NCI-H1105 treated with DMSO at 0.1 percent for 48 hours (cell line): ENCODE measurements at regions not wholly inside any gene's neighbourhood (a gene's known extent, or its start where the extent isn't known, plus 50 kb on each side); places are given as distances from the start of the nearest gene placed in this dataset.
"Not testable (repeated sequence)": the region's sequence is repeated elsewhere in the genome, so short reads cannot be mapped to it uniquely, and the experiment has no call there.

Experiments used
- DNase-seq: peaks from one replicate; lab custom pipeline; 2025; lab: John Stamatoyannopoulos, UW

DNA sequence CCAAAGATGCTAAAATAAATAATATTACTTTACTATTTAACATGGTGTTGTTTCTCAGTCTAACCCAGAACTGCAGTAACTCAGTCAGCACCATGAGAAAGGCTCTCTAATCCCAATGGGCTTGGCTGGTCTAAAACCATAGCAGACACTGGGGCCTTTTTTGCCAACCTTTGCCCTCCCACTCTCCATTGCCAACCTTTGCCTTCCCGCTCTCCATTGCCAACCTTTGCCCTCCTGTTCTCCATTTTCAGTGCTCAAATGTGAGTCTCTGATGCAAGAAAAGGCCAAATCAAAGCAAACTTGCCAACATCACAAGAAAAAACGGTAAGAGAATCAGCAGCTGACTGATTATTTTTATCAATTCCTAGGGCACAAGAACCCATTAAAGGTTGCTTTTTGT lies 1681.2 kb downstream of the SLITRK5 start:
- no peak for DNase-seq

DNA sequence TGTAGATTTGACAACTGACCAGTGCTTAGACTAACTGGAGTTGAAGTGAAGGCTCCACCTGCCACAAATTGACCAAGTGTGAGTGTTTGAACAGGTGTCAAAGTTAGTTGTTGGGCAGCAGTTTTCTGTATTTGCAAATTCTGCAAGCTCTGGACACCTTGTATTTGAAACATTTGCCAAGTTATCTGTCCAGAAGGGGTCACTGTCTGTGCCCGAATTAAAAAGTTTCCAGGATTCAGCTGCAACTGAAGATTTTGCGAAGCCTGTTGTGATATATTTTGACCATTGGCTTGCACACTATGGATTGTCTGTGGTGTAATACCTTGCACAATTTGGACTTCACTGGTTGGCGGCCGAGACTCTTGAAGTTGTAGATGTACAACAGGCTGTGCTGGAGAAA lies 1690.7 kb downstream of the SLITRK5 start:
- no peak for DNase-seq

- DNase-seq, result no peak
These were observed 1692.0 kb downstream of the SLITRK5 start for GRCh38 chr13:89363144-89363543.

DNA sequence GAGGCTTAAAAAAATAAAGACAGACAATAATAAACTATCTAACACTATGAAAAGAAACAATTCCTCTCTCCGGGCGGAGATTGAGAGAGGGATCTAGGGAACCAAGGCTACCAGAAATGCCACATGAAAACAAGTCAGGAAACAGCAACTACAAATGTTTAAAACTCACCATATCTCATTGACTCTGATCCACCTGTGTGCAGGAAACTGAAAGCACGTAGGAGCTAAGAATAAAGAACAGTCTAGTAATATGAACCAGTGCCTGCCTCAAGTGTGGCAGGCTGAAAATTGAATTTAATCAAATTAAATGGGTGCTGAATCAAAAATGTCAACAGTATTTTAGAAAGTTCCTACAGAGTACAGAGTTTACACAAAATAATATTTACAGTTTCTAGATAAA lies 1701.0 kb downstream of the SLITRK5 start:
- no peak for DNase-seq

DNA sequence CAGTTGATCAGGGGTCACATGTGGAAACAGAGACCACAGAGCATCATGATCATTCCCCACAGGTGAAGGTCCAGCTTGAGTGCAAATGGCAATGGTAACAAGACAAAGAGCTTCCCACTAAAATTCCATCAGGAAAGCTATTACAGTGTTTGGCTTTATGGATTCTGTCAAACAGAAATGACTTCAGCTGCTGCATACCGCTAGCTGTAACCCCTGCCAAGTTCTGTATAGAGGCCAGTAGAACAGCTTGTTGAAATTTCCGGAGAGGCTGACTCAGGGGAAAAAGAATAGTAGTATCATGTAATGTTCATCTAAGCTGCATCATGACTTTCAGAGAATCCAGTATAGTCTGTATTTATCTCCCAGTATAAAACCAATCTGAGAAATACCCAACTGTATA lies 1704.7 kb downstream of the SLITRK5 start:
- DNase-seq, result no peak

GRCh38 chr13:89380101-89380500 lies 1708.9 kb downstream of the SLITRK5 start:
- peak; percentile 13 for DNase-seq

DNA sequence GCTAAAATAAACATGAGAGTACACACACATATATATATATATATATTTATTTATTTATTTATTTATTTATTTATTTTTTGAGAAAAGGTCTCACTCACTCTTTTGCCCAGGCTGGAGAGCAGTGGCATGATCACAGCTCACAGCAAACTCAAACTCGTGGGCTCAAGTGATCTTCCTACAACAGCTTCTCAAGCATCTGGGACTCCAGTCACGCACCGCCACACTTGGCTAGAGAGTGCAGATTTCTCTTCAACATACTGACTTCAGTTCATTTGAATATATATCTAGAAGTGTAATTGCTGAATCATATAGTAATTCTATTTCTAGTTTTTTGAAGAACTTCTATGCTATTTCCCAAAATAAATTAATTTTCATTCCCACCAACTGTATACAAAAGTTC lies 1711.8 kb downstream of the SLITRK5 start:
- DNase-seq, result no peak

DNA sequence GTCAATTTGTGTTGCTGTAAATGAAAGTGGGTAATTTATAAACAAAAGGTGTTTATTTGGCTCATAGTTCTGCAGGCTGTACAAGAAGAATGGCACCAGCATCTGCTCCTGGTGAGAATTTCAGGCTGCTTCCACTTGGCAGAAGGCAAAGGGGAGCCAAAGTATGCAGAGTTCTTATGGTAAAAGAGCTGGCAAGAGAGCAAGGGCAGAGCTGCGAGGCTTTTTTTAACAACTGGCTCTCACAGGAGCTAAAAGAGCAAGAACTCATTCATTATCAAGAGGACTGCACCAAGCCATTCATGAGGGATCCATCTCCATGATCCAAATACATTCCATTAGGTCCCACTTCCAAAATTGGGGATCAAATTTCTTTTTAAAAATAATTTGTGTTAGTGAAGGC lies 1712.7 kb downstream of the SLITRK5 start:
- no peak for DNase-seq

DNA sequence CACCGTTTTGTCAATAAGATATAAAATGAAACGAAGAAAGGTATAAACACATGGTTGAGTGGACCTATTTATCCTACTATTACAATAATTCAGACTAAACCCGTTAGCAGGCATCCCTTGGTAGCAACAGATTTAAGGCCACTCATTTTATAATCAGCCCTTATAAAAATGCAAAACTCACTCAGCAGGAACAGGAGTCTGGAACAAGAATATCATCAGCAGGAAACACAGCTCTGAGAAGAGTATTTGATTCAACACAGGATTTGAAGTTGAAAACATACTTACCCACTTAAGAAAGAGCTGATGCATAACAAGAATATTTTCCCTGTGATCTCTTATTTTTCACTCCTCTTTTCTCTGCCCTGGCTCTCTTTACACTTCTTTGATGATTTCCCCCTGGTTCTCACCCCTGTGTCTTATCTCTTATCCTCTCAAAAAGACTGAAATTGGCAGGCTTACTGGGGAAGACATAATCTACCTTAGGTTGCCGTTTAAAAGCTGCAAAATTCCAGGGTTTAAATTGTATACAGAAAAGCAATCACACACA lies 1722.7 kb downstream of the SLITRK5 start:
- DNase-seq, result no peak

DNA sequence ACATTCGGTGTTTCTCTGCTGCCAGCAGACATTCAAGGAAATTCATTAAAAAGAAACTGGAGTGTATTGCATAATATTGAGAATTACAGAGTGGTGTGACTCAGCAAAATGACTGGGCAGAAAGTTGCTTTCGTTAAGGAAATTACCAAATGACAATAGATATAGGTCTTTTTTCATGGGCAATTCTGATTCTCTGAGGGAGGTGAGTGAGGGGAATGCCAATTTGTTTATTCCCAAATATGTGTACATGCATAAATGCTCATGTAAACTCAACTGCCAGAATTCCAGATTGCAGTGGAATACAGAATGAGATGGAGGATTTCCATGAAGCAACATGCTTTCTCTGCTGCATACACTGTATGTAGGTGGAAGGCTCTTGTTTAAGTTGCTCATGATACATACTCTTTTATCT lies 1730.1 kb downstream of the SLITRK5 start:
- no peak for DNase-seq

GRCh38 chr13:89402211-89402610 lies 1731.0 kb downstream of the SLITRK5 start:
- DNase-seq, result no peak

DNA sequence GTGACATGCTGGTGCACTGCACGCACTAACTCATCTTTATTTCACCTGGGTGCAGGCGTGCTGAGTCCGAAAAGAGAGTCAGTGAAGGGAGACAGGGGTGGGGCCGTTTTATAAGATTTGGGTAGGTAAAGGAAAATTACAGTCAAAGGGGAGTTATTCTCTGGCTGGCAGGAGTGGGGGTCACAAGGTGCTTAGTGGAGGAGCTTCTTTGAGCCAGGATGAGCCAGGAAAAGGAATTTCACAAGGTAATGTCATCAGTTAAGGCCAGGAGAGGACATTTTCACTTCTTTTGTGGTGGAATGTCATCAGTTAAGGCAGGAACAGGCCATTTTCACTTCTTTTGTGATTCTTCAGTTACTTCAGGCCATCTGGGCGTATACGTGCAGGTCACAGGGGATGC lies 1734.9 kb downstream of the SLITRK5 start:
- not testable (repeated sequence) for DNase-seq

- no peak for DNase-seq
These were observed 1736.2 kb downstream of the SLITRK5 start for GRCh38 chr13:89407357-89407756.

DNA sequence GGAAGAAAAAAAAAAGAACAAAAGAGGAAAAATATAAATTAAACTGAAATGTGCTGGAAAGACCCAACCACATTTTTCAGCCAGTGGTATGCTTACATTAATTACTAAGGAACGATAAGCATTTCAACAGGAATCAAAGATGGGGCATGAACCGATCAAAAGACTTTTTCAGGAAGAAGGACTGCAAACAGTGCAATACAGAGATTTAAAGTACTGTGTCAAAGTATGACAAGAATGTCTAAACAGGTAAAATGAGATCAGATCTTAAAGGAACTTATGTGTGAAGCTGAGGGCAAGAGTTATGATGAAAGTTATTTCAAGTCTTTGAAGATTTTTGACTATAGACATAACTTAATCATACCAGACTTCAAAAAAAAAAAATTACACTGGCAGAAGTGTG lies 1761.8 kb downstream of the SLITRK5 start:
- DNase-seq, result no peak

GRCh38 chr13:89434624-89435023 lies 1763.5 kb downstream of the SLITRK5 start:
- not testable (repeated sequence) for DNase-seq

DNA sequence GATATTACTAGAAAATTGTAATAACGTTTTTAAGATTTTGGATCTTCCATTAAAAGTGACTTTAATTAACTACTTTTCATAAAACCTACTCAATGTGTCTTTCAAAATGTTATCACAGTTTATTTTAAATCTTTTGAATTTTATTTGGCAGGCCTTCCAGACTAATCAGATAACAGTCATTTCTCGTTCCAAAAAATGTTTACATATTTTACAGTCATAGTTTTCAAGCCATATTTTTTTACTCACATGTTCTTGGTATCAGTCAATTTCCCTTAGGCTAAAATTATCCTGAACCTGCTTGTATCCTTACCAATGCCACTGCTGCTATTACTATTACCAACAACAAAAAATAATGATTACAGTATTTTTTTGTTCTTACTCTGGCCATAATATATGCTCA lies 1783.5 kb downstream of the SLITRK5 start:
- DNase-seq, result no peak

- no peak for DNase-seq
These were observed 1784.1 kb downstream of the SLITRK5 start for GRCh38 chr13:89455225-89455624.

- no peak for DNase-seq
These were observed 1784.6 kb downstream of the SLITRK5 start for GRCh38 chr13:89455741-89456140.

DNA sequence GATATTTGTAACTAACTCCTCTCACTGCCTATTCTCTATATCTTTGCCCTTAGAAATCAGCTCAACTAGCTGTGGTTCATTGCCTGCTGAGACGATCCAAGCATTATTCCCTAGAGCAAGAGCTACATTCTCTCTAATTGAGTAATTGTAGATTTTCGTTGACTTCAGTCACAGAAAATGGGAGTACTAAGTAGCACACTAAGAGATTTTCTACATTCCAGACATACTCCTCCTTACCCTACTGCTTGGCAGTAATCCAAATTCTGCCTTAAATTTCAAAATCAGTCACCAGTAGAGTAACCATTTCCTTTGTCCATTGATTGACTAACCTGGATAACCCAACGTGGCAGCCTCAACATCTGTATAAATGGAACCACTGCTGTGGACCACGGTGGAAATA lies 1786.8 kb downstream of the SLITRK5 start:
- DNase-seq, result no peak

GRCh38 chr13:89458456-89458855 lies 1787.3 kb downstream of the SLITRK5 start:
- DNase-seq, result no peak

DNA sequence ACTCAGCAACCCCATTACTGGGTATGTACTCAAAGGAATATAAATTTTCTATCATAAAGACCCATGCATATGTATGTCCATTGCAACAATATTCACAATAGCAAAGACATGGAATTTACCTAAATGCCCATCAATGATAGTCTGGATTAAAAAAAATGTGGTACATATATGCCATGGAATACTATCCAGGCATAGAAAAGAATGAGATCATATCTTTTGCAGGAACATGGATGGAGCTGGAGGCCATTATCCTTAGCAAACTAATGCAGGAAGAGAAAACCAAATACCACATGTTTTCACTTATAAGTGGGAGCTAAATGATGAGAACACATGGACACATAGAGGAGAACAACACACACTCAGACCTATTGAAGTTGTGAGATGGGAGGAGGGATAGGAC lies 1789.7 kb downstream of the SLITRK5 start:
- not testable (repeated sequence) for DNase-seq

DNA sequence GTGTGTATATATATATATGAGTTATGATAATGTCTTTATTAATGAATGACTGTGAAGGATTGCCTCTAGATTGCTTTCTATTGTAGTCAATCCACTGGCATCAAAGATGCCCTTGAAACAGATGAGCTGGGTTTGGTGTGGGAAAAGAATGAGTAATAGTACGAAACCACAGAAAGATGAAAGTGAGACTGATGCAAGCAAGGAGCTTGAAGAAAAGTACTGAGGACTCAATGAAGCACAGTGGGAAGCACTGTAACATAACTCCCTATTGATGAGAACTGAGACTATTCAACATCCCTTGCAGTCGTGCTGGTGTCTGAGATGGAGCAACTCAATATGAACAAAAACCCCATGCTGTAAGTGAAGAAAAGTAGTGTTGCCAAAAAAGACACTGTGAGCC lies 1794.2 kb downstream of the SLITRK5 start:
- no peak for DNase-seq

GRCh38 chr13:89468081-89468480 lies 1796.9 kb downstream of the SLITRK5 start:
- no peak for DNase-seq

DNA sequence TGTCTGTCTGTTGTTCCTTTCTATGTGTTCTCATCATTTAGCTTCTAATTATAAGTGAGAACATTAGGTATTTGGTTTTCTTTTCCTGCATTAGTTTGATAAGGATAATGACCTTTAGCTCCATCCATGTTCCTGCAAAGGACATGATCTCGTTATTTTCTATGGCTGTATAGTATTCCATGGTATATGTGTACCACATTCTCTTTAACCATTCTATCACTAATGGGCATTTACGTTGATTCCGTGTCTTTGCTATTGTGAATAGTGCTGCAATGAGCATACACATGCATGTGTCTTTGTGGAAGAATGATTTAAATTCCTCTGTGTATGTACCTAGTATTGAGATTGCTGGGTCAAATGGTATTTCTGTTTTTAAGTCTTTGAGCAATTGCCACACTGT lies 1799.7 kb downstream of the SLITRK5 start:
- no peak for DNase-seq

- no peak for DNase-seq
These were observed 1803.3 kb downstream of the SLITRK5 start for GRCh38 chr13:89474432-89474831.
